ENCODE measurements at regions not wholly inside any gene's neighbourhood (a gene's known extent, or its start where the extent isn't known, plus 50 kb on each side); places are given as distances from the start of the nearest gene placed in this dataset.

DNA sequence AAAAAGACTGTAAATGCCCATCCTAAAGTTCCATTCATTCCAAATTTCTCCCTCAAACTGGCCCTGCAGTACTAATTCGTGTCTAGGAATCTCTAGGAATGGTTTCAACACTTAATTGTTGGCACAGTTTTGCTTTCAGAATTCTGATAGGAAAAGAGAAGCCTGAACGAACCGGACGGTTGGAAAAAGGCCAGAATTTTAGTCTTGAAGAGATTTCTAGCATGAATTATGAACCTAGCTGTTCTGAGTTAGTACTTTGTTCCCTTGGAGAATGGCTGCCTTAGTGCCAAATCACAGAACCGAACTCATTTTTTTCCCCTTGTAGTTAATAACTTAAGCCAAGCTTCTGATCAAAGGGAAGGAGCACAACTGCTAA is 262.6 kb downstream of the ADAMTS20 start (continued):
- TF ChIP-seq, protein P1, sequence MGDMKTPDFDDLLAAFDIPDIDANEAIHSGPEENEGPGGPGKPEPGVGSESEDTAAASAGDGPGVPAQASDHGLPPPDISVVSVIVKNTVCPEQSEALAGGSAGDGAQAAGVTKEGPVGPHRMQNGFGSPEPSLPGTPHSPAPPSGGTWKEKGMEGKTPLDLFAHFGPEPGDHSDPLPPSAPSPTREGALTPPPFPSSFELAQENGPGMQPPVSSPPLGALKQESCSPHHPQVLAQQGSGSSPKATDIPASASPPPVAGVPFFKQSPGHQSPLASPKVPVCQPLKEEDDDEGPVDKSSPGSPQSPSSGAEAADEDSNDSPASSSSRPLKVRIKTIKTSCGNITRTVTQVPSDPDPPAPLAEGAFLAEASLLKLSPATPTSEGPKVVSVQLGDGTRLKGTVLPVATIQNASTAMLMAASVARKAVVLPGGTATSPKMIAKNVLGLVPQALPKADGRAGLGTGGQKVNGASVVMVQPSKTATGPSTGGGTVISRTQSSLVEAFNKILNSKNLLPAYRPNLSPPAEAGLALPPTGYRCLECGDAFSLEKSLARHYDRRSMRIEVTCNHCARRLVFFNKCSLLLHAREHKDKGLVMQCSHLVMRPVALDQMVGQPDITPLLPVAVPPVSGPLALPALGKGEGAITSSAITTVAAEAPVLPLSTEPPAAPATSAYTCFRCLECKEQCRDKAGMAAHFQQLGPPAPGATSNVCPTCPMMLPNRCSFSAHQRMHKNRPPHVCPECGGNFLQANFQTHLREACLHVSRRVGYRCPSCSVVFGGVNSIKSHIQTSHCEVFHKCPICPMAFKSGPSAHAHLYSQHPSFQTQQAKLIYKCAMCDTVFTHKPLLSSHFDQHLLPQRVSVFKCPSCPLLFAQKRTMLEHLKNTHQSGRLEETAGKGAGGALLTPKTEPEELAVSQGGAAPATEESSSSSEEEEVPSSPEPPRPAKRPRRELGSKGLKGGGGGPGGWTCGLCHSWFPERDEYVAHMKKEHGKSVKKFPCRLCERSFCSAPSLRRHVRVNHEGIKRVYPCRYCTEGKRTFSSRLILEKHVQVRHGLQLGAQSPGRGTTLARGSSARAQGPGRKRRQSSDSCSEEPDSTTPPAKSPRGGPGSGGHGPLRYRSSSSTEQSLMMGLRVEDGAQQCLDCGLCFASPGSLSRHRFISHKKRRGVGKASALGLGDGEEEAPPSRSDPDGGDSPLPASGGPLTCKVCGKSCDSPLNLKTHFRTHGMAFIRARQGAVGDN (IDR thresholded peaks at IDR 0.05), result no peak
- TF ChIP-seq TAF1 (IDR thresholded peaks at IDR 0.05; ENCODE audit: borderline replicate concordance, low read depth, low read length), result no peak

DNA sequence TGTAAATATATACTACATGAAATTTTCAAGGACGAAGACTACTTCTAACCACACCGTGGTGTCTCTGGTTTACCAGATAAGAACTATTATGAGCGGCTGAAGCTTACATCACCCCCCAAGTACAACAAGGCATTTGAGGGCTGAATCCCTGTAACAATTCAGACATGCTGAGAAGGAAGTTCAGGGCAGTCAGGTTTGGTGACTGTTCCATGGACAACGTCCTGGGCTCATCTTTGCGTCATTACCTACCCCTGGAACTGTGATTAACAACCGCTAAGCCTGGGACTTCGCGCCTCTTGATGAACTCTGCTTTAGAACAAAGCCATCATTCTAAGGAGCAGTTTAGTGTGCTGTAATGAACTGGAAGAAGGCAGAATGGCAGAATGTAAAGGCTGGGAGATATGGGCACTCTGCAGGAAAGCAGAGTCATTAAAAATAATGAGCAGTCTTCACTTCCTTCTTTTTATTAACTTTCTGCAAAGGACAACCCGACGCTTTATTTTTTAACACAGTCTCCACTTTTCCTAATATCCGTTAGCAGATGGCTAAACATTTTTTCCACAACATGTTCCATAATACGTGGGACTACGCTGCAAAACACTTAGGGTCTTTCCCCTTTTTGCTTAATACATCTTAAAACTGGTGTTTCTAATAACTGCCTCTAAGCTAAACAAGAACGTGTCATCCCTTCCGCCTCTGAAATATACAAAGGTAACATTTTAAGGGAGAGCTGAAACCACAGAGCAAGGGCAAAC is 263.2 kb downstream of the ADAMTS20 start:
- Histone ChIP-seq H3K9me3 (replicated peaks; ENCODE audit: control insufficient read depth, insufficient read depth, low read length) (no peaks in the 10 kb centered on the region), H3K4me2 (ENCODE audit: control insufficient read depth, insufficient read depth) (no peak overlapping the region), H3K79me2 (ENCODE audit: control insufficient read depth, insufficient read depth, low read length) (no peaks in the 10 kb centered on the region), H3K27ac (ENCODE audit: control insufficient read depth, insufficient read depth) (no peak overlapping the region), H3K4me1 (ENCODE audit: control insufficient read depth, insufficient read depth, low read length) (no peaks in the 10 kb centered on the region), H3K4me3 (no peak overlapping the region), H3K27me3 (replicated peaks in 1 of 2; ENCODE audit: control insufficient read depth in 2 of 2, insufficient read depth in 2 of 2, low read length in 1 of 2) (no peaks in the 10 kb centered on the region), H3K9ac (ENCODE audit: control insufficient read depth, insufficient read depth, low read length) (no peak overlapping the region), H4K20me1 (ENCODE audit: control insufficient read depth, insufficient read depth) (no peaks in the 10 kb centered on the region), H3K36me3 (ENCODE audit: control insufficient read depth in 2 of 2, insufficient read depth in 2 of 2, low read length in 1 of 2) (no peaks in the 10 kb centered on the region), H2AFZ (ENCODE audit: control insufficient read depth, low read depth, low read length) (no peak overlapping the region)
- no peak for FAIRE-seq
- in situ Hi-C loops (cut with MboI) (loop anchor here (10.0 kb wide), 1 partner anchor 694 kb away; no protein-coding TSS in a partner anchor), intact Hi-C loops (cut with micrococcal nuclease; ENCODE audit: unreplicated experiment) (no loop called here)
- ChIA-PET CTCF (interaction anchor here (1.8 kb wide), 1 partner anchor 49 kb away, joined by 4 read pairs; no protein-coding TSS in a partner anchor), POLR2A (no interaction called here), SMC1A (ENCODE audit: uncharacterized antibody, unreplicated experiment) (interaction anchor here (1.1 to 1.8 kb wide), 3 partner anchors 11 to 49 kb away, joined by 3 to 4 read pairs (median 4); no protein-coding TSS in a partner anchor), RAD21 (ENCODE audit: unreplicated experiment) (no interaction called here)
- TF ChIP-seq MTA2 (IDR thresholded peaks at IDR 0.05; ENCODE audit: low read depth) (peak; percentile 27; the same call in 1 of the 2 replicates), SPI1 (IDR thresholded peaks at IDR 0.05; ENCODE audit: borderline replicate concordance, insufficient read depth, low read depth, low read length) (peak; percentile 23; the same call in 1 of the 2 replicates)
- TF ChIP-seq, protein P2, sequence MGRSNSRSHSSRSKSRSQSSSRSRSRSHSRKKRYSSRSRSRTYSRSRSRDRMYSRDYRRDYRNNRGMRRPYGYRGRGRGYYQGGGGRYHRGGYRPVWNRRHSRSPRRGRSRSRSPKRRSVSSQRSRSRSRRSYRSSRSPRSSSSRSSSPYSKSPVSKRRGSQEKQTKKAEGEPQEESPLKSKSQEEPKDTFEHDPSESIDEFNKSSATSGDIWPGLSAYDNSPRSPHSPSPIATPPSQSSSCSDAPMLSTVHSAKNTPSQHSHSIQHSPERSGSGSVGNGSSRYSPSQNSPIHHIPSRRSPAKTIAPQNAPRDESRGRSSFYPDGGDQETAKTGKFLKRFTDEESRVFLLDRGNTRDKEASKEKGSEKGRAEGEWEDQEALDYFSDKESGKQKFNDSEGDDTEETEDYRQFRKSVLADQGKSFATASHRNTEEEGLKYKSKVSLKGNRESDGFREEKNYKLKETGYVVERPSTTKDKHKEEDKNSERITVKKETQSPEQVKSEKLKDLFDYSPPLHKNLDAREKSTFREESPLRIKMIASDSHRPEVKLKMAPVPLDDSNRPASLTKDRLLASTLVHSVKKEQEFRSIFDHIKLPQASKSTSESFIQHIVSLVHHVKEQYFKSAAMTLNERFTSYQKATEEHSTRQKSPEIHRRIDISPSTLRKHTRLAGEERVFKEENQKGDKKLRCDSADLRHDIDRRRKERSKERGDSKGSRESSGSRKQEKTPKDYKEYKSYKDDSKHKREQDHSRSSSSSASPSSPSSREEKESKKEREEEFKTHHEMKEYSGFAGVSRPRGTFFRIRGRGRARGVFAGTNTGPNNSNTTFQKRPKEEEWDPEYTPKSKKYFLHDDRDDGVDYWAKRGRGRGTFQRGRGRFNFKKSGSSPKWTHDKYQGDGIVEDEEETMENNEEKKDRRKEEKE (IDR thresholded peaks at IDR 0.05), result no peak
- DNase-seq (ENCODE audit: low read depth, low spot score), result no peak
- WGBS (ENCODE audit: insufficient coverage, insufficient replicate concordance, low lambda C conversion rate, missing lambda C conversion rate), result 43% methylated on average over 15 of the region's 15 CpGs
- no TSS peak for BruUV-seq (replicated peaks)
- ATAC-seq, result no peak

Data from GM12878 (cell line).